GM21717 (cell line): ENCODE measurements at regions not wholly inside any gene's neighbourhood (a gene's known extent, or its start where the extent isn't known, plus 50 kb on each side); places are given as distances from the start of the nearest gene placed in this dataset.

Experiments used
- ATAC-seq: cut with Tn5 transposase; IDR thresholded peaks from one replicate; pipeline ENCODE4 v1.9.1; 2021; ENCODE audit warnings: mild to moderate bottlenecking, moderate library complexity; ENCODE audit not compliant: unreplicated experiment

DNA sequence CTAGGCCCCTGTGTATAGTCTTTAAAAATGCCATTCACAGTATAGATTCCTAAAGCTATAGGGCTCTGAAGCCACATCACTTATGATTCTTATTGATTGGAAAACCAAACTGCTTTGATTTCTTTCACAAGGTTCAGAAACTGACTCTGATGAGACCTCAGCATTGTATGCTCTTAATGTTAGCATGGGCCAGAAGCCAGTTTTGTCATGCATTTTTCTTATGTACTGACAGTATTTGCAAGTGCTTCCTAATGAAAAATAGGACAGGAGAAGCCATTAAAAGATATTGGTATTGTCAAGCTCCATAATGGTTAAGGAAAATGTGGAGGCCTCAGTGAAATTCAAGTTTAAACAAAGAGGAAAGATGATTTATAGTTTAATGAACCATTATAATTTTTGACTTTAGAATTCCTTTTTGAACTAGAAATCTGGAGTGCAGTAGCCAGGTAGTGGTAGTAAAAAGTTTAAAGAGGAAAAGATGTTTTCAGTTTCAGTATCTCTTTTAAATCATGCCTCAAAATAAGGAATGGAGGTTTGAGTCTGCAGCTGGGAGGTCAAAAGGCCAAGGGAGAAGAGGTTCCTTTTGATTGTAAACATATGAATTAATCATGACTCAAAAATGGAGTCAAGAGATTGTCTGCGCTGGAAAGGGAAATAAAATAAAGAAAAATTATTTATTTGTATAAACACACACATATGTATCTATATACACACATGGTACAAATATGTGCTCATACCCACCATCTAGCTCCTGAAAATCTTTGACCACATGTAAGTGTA is 388.1 kb upstream of the PRICKLE1 start:
- no peak for ATAC-seq

DNA sequence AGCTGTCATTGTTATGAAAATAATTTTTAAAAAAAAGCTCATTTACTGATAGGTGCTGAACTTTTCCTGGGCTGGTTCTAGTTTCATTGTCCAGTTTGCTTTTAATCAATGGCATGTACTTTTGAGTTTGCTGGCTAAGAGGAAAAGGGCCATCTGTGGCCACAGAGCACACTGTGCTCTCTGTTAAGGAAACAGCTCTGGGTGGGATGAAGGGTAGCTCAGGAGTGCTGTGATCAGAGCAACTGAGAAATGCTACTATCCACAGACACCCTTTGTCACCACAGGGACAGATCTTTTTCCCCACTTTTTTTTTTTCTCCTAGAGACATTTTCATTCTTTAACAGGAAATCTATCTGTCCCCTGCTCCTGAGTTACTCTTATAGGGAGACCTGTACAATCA is 387.1 kb upstream of the PRICKLE1 start:
- no peak for ATAC-seq

DNA sequence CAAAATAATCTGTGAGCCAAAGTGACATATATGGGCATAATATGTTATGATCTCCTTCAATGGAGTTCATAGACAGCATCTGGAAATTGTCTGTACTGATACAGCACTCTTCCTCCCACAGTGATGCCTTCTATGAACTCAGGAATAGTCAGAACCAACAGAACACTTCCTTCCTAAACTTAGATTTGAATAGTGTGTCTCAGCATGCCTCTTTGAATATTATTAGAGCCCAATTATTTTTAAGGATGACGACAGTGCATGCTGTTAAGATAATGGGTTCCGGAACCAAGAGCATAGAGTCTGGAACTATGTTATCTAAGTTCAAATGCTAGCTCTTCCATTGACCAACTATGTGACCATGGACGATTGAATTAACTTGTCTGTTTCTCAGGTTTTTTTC is 386.6 kb upstream of the PRICKLE1 start:
- no peak for ATAC-seq

DNA sequence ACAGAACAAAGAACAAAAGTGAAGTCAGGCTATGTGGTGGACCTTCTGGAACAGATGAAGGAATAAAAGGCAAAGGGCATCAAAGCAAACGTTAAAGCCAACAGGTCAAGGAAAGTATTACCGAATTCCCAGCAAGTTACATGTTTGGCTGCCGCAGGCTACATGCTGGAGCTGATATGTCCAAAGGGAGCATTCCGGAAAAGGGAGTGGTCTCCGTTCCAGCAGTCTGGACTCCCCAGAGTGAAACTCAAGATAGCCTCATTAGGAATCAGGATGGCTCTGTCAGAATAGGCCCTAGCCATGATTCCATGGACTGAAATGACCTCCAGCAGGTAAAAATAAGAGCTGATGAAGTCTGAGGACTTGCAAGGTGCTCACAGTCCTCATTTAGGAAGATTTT is 379.8 kb upstream of the PRICKLE1 start:
- ATAC-seq: no peak

DNA sequence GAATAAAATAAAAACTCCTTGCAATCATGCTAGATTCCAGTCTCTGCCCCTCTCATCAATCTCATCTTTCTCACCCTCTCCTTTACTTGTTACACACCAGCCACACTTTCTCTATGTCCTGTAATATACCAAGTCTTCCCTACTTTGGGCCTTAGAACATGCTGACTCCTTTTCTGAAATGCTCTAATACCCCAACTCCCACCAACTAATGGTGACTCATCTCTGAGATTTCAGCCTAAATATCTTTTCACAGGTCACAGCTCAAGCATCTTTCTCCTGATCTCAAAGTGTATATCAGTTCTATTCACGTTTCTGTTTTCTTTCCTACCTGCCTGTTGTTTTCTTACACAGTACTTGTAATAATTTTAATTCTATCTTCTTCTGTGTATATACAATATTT is 378.9 kb upstream of the PRICKLE1 start:
- no peak for ATAC-seq

DNA sequence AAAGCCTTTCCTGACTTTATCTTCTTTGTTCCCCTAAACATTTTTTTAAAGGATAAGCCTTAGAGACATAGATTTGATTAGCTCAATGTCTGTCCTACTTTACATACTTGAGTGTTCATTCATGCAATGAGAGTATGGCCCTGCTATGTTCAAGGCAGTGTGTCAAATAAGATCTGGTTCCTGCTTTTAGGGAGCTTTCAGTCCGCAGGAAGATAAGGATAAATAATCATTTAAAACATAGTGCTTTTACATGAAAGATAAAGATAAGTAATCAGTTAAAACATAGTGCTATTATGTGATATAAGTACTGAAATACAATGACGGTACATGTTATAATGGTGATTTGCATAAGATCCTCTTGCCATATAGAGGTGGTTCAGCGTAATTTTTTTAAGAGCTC is 378.3 kb upstream of the PRICKLE1 start:
- ATAC-seq: no peak

DNA sequence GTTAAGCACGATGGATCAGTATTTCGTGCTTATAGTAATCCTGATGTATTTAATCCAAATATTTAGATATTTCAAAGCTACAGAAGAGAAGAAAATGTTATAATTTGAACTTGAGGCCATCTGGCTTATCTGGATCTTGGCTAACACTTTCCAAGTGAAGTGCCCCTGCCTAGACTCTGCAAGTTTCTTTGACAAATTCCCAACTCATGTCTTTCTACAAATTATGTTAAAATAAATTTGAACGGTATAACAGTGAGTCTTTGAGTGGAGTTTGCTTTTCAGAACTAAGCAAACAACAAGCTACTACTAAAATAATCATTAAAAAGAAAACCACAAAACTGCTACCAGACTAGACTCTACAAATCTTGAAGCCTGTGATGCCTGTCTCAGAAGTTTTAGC is 374.4 kb upstream of the PRICKLE1 start:
- ATAC-seq: no peak

DNA sequence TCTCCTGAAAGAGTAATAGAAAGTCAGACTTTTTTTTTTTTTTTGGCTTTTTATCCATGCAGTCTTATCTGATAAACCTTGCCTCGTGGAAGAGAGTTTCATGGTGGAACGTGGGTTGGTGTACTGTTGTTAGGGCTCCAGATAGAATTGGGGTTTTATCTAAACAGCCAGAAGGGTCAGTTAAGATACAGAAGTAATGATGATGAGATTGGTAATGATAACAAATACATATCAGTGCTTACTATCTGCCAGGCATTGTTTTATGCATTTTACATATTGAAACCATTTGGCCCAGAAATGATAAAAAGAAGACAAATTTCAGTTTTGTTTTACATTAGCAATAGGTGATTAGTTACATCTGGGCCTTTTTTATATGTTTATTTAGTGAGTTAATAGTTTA is 372.8 kb upstream of the PRICKLE1 start:
- no peak for ATAC-seq

DNA sequence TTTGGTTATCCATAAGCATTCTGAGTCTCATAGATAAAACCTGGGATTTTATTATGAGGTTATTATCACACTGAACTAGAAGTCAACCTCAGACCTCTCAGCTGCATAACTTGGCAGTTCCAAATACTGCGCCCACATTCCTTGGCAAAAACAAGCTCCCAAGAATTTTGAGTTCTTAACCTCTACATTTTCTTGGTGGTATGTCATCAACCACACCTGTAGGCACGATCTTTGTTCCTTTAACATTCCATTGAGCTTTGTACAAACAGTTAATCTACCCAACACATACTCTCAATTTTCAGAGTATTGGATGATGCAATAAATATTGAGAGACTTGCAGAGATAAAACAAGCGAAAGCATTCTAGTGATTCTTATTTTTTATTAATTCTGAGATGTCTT is 371.8 kb upstream of the PRICKLE1 start:
- no peak for ATAC-seq

DNA sequence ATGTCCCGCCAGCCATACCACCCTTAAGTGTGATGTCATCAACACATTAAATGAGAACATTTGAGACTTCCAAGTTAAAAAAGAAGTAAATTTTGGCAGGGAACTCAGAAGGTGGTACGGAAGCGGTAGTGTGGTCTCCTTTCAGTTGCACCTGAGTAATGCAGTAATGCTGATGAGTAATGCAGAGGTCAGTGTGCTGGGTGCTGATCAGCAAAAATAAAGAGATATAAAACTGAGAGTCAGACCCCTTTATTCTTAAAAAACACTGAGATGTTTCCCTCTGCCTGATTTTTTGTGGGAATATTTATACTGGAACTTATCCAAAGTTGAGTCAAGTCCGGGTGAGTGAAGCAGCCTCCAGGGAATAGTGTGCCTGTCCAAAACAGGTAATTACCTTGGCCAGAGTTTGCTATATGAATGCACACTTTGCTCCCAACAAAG is 370.6 kb upstream of the PRICKLE1 start:
- ATAC-seq: no peak

DNA sequence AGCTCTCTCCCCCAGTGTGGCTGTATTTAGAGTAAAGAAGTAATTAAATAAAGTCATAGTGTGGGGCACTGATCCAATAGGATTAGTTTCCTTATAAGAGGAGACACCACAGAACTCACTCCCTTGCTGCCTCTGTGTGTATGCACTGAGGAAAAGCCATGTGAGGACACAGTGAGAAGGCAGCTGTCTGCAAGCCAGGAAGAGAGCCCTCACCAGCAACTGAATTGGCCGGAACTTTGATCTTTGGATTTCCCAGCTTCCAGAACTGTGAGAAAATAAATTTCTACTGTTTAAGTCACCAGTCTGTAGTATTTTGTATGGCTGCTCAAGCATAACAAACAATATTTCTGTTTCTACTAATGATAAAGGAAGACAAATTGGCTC is 368.7 kb upstream of the PRICKLE1 start:
- no peak for ATAC-seq

DNA sequence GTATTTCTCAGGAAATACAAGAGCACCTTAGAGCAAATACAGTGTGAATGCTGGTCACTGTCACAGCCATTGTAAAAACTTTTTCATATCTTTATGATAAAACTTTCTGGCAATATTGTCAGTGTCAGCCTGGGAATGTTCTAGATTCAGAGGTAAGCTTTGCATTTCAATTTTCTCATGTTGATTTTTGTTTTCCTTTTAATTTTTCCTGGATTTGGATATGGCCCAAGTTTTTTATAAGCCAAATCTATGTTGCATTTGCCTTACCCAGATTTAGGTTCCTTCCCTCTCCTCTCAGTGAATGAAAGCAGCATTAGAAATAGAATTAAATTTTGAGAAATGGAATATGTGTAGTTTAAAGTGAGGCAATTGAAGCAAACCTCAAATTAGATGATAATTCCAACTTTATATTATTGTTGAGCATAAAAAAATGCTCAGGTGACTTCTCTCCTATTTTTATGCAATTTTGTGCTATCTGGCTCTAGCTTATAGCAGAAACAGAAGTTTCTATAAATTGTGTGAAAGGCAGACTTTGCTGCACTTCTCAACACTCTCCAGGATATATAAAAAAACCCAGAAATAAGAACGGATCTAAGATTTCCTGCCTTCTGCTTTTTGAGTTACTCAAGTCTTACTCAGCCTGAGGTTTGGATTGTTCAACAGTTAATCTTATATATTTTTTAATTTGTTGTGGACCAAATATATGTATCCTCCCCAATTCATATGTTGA is 368.2 kb upstream of the PRICKLE1 start:
- ATAC-seq: no peak

DNA sequence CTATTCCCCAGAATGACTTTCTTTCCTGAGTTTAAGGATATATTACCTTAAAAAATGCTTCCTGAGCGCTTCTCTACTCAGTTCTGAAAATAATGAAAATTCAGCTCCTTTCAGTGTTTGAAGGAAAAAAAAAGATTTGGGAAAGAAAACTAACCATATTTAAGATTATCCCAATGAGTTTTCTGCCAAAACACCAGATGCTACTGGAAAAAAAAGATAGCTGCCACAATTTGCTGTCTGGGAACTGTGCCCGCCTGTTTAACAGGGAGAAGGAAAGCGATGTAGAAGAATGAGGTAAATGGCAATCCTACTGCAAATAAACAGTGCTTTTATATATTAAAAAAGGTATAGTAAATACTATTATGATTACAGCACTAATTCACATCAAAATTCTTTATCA is 367.6 kb upstream of the PRICKLE1 start:
- no peak for ATAC-seq

DNA sequence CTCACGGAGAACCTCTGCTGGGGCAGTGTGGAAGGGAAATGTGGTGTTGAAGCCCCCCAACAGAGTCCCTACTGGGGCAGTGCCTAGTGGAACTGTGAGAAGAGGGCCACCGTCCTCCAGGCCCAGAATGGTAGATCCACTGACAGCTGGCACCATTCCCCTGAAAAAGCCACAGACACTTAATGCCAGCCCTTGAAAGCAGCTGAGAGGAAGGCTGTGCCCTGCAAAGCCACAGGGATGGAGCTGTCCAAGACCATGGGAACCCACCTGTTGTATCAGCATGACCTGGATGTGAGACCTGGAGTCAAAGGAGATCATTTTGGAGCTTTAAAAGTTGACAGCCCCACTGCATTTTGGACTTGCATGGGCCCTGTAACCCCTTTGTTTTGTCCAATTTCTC is 363.5 kb upstream of the PRICKLE1 start:
- ATAC-seq: no peak

DNA sequence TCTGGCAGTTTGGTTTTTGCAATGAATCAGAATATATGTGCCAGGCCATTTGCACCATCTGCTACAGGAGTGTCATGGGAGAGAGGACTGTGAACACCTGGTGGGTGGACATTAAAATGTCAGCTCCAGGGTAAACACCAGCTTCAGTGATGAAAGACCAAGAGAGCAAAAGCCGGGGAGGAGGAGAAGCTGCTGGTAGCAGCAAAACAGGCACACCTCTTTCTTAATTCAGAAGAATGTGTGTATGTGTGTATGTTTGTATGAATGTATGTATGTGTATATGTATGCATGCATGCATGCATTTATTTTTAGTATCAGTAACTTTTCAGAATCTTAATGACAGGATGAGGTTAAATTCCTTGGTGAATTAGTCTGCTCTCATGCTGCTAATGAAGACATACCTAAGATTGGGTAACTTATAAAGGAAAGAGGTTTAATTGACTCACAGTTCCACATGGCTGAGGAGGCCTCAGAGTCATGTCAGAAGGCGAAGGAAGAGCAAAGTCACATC is 357.4 kb upstream of the PRICKLE1 start:
- no peak for ATAC-seq

DNA sequence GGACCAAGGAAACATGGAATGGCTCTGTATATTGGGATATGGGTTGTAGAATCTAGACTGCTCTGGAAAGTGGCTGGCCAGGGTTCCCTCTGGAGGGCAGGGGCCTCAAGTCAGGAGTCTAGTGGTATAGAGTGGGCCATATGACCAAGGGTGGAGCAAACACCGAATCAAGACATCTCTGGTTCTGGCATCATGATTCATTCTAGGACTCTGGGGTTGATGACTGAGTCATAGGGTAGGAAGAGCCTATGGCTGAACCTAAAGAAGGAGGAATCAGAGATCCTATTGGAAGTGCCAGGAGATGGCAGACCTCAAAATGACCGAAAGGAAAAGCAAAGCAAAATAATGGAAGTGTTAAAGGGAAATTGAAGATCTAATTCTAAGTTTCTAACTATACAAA is 356.4 kb upstream of the PRICKLE1 start:
- ATAC-seq: no peak

DNA sequence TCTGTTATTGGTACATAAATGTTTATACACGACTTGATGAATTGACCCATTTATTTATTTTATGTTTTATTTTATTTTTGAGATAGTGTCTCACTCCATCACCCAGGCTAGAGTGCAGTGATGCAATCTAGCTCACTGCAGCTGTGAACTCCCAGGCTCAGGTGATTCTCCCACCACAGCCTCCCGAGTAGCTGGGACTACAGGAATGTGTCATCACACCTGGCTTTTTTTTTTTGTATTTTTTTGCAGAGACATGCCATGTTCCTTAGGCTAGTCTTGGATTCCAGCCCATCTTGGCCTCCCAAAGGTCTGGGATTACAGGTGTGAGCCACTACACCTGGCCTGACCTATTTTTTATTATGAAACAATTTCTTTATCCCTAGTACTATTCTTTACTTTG is 355.0 kb upstream of the PRICKLE1 start:
- ATAC-seq: no peak

DNA sequence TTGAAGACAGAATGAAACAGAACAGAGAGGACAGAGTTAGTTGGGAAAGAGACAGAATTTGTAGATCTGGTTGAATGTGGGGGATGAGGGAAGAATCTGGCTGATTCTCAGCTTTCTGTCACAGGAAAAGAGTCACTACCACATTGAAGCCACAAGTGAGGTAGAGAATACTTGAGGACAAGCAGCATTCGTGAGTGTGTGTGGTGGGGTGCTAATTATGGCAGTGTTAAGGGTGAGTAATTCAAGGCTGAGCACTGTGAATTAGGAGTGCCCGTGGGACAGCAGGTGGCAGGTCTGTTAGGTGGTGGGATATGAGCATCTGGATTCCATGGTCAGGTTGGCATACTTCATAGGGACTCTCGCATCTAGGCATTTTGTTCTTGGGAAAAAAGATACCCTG is 347.4 kb upstream of the PRICKLE1 start:
- no peak for ATAC-seq

DNA sequence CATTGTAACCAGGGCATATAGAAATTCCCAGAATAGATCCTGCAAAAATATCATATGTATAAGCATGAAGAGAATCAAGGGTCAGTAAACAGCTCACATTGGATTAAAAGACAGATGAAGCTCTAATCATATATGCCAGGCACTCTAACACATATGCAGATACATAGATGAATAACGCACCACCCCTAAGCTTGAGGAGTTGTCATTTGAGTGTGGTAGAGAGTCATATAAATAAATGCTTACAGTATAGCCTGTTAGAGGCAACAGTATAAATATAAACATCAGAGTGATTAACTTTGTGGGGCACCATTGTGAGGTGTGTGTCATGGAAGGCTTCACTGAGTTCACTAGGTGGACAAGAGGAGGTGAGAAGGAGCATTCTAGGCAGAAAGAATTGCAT is 346.7 kb upstream of the PRICKLE1 start:
- ATAC-seq: no peak

DNA sequence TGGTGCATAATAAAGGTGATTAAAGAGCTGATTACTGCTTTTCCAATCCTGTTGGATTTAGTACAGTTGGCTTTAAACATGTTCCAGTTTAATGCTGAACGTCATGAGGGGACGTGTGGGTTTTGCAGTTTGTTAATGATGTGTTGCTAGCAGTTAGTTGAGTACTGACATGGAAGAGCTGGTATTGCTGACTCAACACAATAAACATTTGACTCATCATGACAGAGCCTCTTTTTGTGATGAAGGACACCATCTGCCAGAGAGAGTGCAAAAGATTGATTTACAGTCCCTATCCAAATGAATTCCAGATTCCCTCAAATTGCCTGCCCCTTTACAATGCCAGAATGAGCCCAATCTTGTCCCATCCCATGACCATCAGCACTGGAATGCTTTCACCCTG is 346.2 kb upstream of the PRICKLE1 start:
- ATAC-seq: no peak

DNA sequence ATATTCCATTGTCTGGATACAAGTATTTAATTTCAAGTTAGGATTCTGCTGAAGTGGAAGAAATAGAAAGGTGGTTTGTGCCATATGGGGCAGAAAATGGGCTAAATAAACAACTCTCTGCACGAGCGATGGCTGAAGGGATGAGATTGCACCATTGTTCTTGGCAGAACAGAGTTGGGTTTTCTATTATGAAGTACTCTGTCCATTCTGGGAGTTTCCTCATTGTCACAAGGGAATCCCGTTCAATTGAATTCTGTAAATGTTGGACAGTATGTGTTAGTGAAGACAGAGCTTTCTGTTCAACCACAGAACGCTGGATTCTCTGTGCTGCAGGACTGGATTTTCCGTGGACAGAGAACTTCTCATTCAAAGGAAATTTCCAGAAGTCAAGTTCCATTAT is 345.5 kb upstream of the PRICKLE1 start:
- no peak for ATAC-seq

DNA sequence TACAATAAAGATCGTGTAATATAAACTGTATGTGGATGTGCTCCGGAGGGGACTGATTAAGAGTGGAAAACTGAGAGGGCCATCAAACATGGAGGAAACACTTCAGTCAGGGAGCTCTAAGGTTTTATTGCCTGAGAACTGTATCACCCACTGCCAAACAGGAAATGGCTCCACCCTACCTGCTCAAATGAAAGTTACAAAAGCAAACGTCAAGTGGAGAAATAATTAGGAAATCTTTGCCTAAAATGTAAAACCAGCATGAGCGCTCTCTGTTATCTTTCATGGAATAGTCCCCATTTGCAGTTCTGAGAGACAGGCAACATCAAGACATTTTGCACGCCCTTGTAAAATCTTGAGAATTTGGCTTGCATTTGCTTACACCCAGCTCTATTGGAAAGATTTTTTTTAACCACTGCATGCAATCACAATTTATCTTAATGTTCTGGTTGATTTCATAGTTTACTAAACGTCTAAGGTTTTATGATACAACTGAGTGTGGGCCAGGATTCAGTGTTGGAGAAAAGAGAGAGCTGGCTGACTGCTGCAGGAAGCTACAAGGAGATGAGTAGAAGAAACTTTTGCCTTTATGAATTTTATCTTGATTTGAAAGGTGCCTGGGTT is 344.0 kb upstream of the PRICKLE1 start:
- ATAC-seq: no peak
